Osteoblast (primary cell): ENCODE measurements at regions not wholly inside any gene's neighbourhood (a gene's known extent, or its start where the extent isn't known, plus 50 kb on each side); places are given as distances from the start of the nearest gene placed in this dataset.

ENCODE experiments used
- DNase-seq: peaks from one replicate; pipeline ENCODE4 v3.0.0; 2011; ENCODE audit warnings: low spot score, mixed read lengths; ENCODE audit not compliant: insufficient read length; ENCODE audit errors: missing footprints
- H2AFZ ChIP-seq: 2 replicates; pipeline ENCODE4 v1.6.0; 2011; ENCODE audit warnings: mild to moderate bottlenecking, low read length
- H3K27ac ChIP-seq: 2 replicates; pipeline ENCODE4 v1.5.1; 2011; ENCODE audit warnings: mild to moderate bottlenecking, low read depth, low read length, moderate library complexity
- H3K27me3 ChIP-seq: 2 replicates; pipeline ENCODE4 v1.6.0; 2012; ENCODE audit warnings: mild to moderate bottlenecking, control low read depth, inconsistent platforms, low read length, moderate library complexity; ENCODE audit not compliant: insufficient read depth
- H3K36me3 ChIP-seq: 2 replicates; pipeline ENCODE4 v1.5.1; 2011; ENCODE audit warnings: mild to moderate bottlenecking, low read length, control low read depth, moderate library complexity; ENCODE audit not compliant: insufficient read depth
- H3K4me1 ChIP-seq: 2 replicates; pipeline ENCODE4 v1.5.1; 2011; ENCODE audit warnings: mild to moderate bottlenecking, low read length, control low read depth, moderate library complexity; ENCODE audit not compliant: insufficient read depth
- H3K4me2 ChIP-seq: 2 replicates; pipeline ENCODE4 v1.6.0; 2011; ENCODE audit warnings: mild to moderate bottlenecking, low read length; ENCODE audit not compliant: insufficient read depth
- H3K4me3 ChIP-seq: fragments of 200-600 bp; sonication (generic); 3 replicates; pipeline ENCODE4 v1.5.1; 2012; ENCODE audit warnings: mild to moderate bottlenecking, low read length, inconsistent platforms; ENCODE audit not compliant: insufficient read depth
- H3K79me2 ChIP-seq: 2 replicates; pipeline ENCODE4 v1.6.0; 2012; ENCODE audit warnings: mild to moderate bottlenecking, low read length, control low read depth, inconsistent platforms; ENCODE audit not compliant: insufficient read depth
- H3K9me3 ChIP-seq: 2 replicates; pipeline ENCODE4 v1.5.1; 2011; ENCODE audit warnings: low read depth, low read length, control low read depth
- H4K20me1 ChIP-seq: 2 replicates; pipeline ENCODE4 v1.6.0; 2012; ENCODE audit warnings: mild to moderate bottlenecking, low read length, control low read depth; ENCODE audit not compliant: insufficient read depth
- CTCF ChIP-seq: IDR thresholded peaks from 2 replicates; pipeline ENCODE4 v1.5.1; 2011; ENCODE audit warnings: mild to moderate bottlenecking, low read depth, low read length, moderate library complexity; ENCODE audit errors: extremely low read depth

- no peaks in the 10 kb centered on the region for H4K20me1 ChIP-seq
Measured at GRCh38 chr16:86701286-86701975, 123.1 kb downstream of the FOXL1 start.

GRCh38 chr16:86702824-86703588 is 124.7 kb downstream of the FOXL1 start:
- DNase-seq = no peak
- TF ChIP-seq CTCF = no peak
- Histone ChIP-seq H3K4me2 (no peak overlapping the region), H4K20me1 (no peaks in the 10 kb centered on the region), H3K79me2 (no peaks in the 10 kb centered on the region), H3K27me3 (no peaks in the 10 kb centered on the region), H3K9me3 (no peaks in the 10 kb centered on the region), H3K4me3 (no peak overlapping the region), H2AFZ (no peak overlapping the region), H3K36me3 (no peaks in the 10 kb centered on the region), H3K27ac (no peak overlapping the region), H3K4me1 (peaks cover 6% of the 10 kb centered on the region)

More at GRCh38 chr16:86701286-86701975, 123.1 kb downstream of the FOXL1 start:
- no peaks in the 10 kb centered on the region for H3K9me3 ChIP-seq
- DNase-seq = no peak
- H2AFZ ChIP-seq = no peak overlapping the region
- no peak overlapping the region for H3K27ac ChIP-seq
- H3K27me3 ChIP-seq = no peaks in the 10 kb centered on the region
- no peak for TF ChIP-seq CTCF
- no peak overlapping the region for H3K4me2 ChIP-seq
- H3K79me2 ChIP-seq = no peaks in the 10 kb centered on the region
- H3K4me3 ChIP-seq = no peak overlapping the region
- H3K4me1 ChIP-seq = peaks cover 6% of the 10 kb centered on the region
- no peaks in the 10 kb centered on the region for H3K36me3 ChIP-seq

- H3K36me3 ChIP-seq = no peaks in the 10 kb centered on the region
- no peak overlapping the region for H2AFZ ChIP-seq
- peaks cover 6% of the 10 kb centered on the region for H3K4me1 ChIP-seq
- no peaks in the 10 kb centered on the region for H3K79me2 ChIP-seq
- DNase-seq = no peak
- no peaks in the 10 kb centered on the region for H3K27me3 ChIP-seq
- H3K4me2 ChIP-seq = no peak overlapping the region
- H4K20me1 ChIP-seq = no peaks in the 10 kb centered on the region
- H3K27ac ChIP-seq = no peak overlapping the region
- H3K9me3 ChIP-seq = no peaks in the 10 kb centered on the region
- no peak for TF ChIP-seq CTCF
- no peak overlapping the region for H3K4me3 ChIP-seq
Measured at GRCh38 chr16:86704516-86704915, 126.2 kb downstream of the FOXL1 start.

- H4K20me1 ChIP-seq = no peaks in the 10 kb centered on the region
- no peak overlapping the region for H3K27ac ChIP-seq
- no peak overlapping the region for H3K4me3 ChIP-seq
- no peaks in the 10 kb centered on the region for H3K27me3 ChIP-seq
- H3K9me3 ChIP-seq = no peaks in the 10 kb centered on the region
- no peak for TF ChIP-seq CTCF
- no peaks in the 10 kb centered on the region for H3K36me3 ChIP-seq
- peaks cover 2% of the 10 kb centered on the region for H3K4me1 ChIP-seq
- DNase-seq = no peak
- H2AFZ ChIP-seq = no peak overlapping the region
- no peak overlapping the region for H3K4me2 ChIP-seq
- H3K79me2 ChIP-seq = no peaks in the 10 kb centered on the region
Measured at GRCh38 chr16:86706726-86707125, 128.4 kb downstream of the FOXL1 start.
